ENCODE measurements at regions not wholly inside any gene's neighbourhood (a gene's known extent, or its start where the extent isn't known, plus 50 kb on each side); places are given as distances from the start of the nearest gene placed in this dataset.

- Histone ChIP-seq H3F3A (ENCODE audit: insufficient read depth) (peaks cover 24% of the 10 kb centered on the region), H3K79me2 (ENCODE audit: insufficient read depth) (no peaks in the 10 kb centered on the region), H3K27me3 (replicated peaks; ENCODE audit: insufficient read depth) (no peaks in the 10 kb centered on the region), H3K9me2 (ENCODE audit: insufficient read depth) (no peaks in the 10 kb centered on the region), H3K4me1 (ENCODE audit: insufficient read depth) (peaks cover 36% of the 10 kb centered on the region), H3K27ac (no peak overlapping the region), H2AFZ (no peak overlapping the region), H3K9ac (no peak overlapping the region), H3K4me2 (ENCODE audit: unreplicated experiment) (no peak overlapping the region), H3K4me3 (no peak overlapping the region), H3K9me3 (ENCODE audit: low read depth) (no peaks in the 10 kb centered on the region), H3K36me3 (ENCODE audit: low read depth) (no peaks in the 10 kb centered on the region), H4K20me1 (ENCODE audit: insufficient read depth) (no peaks in the 10 kb centered on the region)
- no peak for DNase-seq
- 98 to 99% methylated on average over 4 of the region's 4 CpGs for WGBS, 2 experiments (ENCODE audit: low coverage in 1 of 2, low lambda C conversion rate in 2 of 2, missing lambda C conversion rate in 2 of 2)
- TF ChIP-seq EZH2phosphoT487 (IDR thresholded peaks at IDR 0.05; ENCODE audit: insufficient read depth, low read depth) (no peak), EZH2 (IDR thresholded peaks at IDR 0.05; ENCODE audit: insufficient read depth, poor library complexity, severe bottlenecking) (no peak)
- in situ Hi-C loops (cut with MboI) = no loop called here
These were observed 53.4 kb upstream of the BZW1 start for GRCh38 chr2:200758341-200758740.

GRCh38 chr2:200761266-200761665, 50.4 kb upstream of the BZW1 start:
- Histone ChIP-seq H3K27me3 (replicated peaks; ENCODE audit: insufficient read depth) (no peaks in the 10 kb centered on the region), H2AFZ (no peak overlapping the region; the same call in 1 of the 2 replicates), H3K9me3 (ENCODE audit: low read depth) (no peaks in the 10 kb centered on the region), H3K9me2 (ENCODE audit: insufficient read depth) (no peaks in the 10 kb centered on the region), H3K4me3 (0 out of 2 replicates have a peak overlapping the region, but pooled peaks have one; percentile 0), H3K4me1 (ENCODE audit: insufficient read depth) (peaks cover 52% of the 10 kb centered on the region), H3K9ac (no peak overlapping the region), H3K36me3 (ENCODE audit: low read depth) (no peaks in the 10 kb centered on the region), H3F3A (ENCODE audit: insufficient read depth) (peaks cover 43% of the 10 kb centered on the region), H3K4me2 (ENCODE audit: unreplicated experiment) (peak overlapping the region; percentile 34), H3K79me2 (ENCODE audit: insufficient read depth) (no peaks in the 10 kb centered on the region), H3K27ac (peak overlapping the region; percentile 11; the same call in 1 of the 2 replicates), H4K20me1 (ENCODE audit: insufficient read depth) (no peaks in the 10 kb centered on the region)
- no peak for TF ChIP-seq EZH2 (IDR thresholded peaks at IDR 0.05; ENCODE audit: insufficient read depth, poor library complexity, severe bottlenecking)
- TF ChIP-seq EZH2phosphoT487 (IDR thresholded peaks at IDR 0.05; ENCODE audit: insufficient read depth, low read depth) = no peak
- WGBS, 2 experiments (ENCODE audit: low coverage in 1 of 2, low lambda C conversion rate in 2 of 2, missing lambda C conversion rate in 2 of 2) = 36 to 53% methylated on average over 1 of the region's 1 CpG
- in situ Hi-C loops (cut with MboI) = no loop called here
- DNase-seq = peak; percentile 53

Data from GM23248 (cell line).